Hepatocyte (in vitro differentiated cells): ENCODE measurements at regions not wholly inside any gene's neighbourhood (a gene's known extent, or its start where the extent isn't known, plus 50 kb on each side); places are given as distances from the start of the nearest gene placed in this dataset.

Experiments used
- EZH2phosphoT487 ChIP-seq: fragments of 200-600 bp; sonication (generic); IDR thresholded peaks from one replicate; pipeline ENCODE4 v1.6.1; 2018; ENCODE audit warnings: antibody characterized with exemption, mild to moderate bottlenecking, low read depth, moderate library complexity; ENCODE audit not compliant: unreplicated experiment, severe bottlenecking
- TF ChIP-seq, protein P1 (sequence below): fragments of 200-600 bp; sonication (generic); IDR thresholded peaks from 2 replicates; pipeline ENCODE4 v1.5.1; 2016; ENCODE audit warnings: antibody characterized with exemption, mild to moderate bottlenecking; ENCODE audit not compliant: poor library complexity

DNA sequence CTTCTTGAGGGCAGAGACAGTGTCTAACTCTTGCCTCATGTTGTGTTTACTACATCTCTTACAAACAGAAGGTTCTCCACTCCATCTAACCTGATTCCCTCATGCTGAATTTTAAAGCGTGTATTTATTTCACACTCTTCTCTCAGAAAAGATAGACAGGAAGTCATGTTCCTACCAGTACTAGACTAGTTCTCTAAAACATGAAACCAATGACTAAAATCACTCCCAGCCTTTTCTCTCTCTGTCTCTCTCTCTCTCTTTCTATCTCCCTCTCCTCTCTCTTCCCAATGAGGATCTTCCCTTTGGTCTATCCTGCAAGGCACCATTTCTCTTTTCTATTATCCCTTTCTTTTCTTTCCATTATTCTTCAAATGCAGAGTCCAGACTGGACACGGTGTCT, 391.9 kb upstream of the CADM1 start:
- TF ChIP-seq, protein P1, sequence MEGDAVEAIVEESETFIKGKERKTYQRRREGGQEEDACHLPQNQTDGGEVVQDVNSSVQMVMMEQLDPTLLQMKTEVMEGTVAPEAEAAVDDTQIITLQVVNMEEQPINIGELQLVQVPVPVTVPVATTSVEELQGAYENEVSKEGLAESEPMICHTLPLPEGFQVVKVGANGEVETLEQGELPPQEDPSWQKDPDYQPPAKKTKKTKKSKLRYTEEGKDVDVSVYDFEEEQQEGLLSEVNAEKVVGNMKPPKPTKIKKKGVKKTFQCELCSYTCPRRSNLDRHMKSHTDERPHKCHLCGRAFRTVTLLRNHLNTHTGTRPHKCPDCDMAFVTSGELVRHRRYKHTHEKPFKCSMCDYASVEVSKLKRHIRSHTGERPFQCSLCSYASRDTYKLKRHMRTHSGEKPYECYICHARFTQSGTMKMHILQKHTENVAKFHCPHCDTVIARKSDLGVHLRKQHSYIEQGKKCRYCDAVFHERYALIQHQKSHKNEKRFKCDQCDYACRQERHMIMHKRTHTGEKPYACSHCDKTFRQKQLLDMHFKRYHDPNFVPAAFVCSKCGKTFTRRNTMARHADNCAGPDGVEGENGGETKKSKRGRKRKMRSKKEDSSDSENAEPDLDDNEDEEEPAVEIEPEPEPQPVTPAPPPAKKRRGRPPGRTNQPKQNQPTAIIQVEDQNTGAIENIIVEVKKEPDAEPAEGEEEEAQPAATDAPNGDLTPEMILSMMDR, result no peak
- no peak for TF ChIP-seq EZH2phosphoT487
